ENCODE measurements at regions not wholly inside any gene's neighbourhood (a gene's known extent, or its start where the extent isn't known, plus 50 kb on each side); places are given as distances from the start of the nearest gene placed in this dataset.
"Not testable (repeated sequence)": the region's sequence is repeated elsewhere in the genome, so short reads cannot be mapped to it uniquely, and the experiment has no call there.

DNA sequence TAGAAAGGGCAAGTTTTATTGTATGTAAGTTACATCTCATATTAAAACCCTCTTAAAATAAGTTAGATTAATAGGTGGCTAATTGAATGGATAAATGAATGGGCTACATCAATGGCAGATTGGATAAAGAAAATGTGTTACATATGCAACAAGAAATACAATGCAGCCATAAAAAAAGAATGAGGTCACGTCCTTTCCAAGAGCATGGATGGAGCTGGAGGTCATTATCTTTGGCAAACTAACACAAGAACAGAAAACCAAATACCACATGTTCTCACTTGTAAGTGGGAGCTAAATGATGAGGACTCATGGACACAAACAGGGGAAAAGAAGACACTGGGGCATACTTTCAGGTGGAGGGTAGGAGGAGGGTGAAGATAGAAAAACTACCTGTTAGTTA, 182.2 kb upstream of the GNAI1 start:
- no peak for DNase-seq

DNA sequence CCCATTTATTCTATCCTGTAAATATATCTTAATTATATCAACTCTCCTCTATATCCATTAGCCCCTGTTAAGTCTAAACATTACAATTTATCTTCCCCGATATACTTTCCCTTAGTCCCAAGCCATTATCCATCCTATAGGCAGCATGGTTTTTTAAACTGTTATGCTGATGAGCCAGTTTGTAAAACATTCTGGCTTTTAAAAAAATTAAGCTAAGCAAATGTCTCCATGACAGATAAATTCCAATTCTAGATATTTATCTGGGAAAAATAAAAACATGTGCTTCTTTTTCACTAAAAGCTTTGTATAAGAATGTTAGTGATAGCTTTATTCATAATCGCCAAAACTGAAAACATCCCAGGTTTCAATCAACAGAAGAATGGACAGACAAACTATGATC, 183.2 kb upstream of the GNAI1 start:
- no peak for DNase-seq

DNA sequence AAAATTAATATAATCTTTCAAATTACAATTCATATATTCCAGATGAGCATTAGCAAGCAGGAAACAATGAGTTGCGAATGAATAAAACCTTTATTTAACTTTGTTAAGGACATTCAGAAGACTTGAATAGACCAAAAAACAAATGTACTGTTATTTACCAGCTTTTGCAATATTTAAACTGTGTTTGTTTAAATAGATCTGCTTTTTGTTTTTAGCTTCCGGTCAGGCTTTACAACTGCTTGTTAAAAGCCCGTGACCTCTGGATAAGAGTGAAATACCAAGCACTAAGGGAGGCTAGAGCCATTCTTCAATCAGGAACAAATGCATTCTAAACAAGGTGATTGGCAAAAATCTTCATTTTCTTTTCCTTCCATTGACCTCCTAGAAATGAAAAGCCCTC, 184.9 kb upstream of the GNAI1 start:
- DNase-seq = no peak

GRCh38 chr7:79936281-79936983, 198.2 kb upstream of the GNAI1 start:
- DNase-seq = no peak

DNA sequence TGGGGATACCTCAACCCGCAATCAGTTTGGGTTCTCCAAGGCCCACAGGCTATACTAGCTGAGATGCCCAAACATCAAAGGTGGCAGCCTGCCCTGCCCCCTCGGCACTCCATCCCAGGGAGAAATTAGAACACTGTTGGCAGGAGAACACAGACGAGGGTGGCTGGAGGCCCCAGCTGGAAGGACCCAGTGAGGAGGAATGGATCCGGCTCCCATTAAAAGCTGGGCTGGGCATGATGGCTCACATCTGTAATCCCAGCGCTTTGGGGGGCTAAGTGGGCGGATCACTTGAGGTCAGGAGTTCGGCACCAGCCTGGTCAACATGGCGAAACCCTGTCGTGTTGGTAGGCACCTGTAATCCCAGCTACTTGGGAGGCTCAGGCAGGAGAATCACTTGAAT, 199.9 kb upstream of the GNAI1 start:
- no peak for DNase-seq

DNA sequence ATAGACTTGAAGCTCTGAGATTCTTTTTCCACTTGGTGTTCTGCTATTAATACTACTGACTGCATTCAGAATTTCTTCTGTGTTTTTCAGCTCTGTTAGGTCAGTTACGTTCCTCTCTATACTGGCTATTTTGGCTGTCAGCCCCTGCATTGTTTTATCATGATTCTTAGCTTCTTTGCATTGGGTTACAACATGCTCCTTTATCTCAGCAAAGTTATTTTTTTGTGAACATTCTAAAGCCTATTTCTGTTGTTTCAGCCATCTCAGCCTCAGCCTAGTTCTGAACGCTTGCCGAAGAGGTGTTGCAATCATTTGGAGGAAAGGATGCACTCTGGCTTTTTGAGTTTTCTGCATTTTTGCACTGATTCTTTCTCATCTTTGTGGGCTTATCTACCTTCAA, 201.5 kb upstream of the GNAI1 start:
- DNase-seq = no peak

GRCh38 chr7:79930604-79931003, 204.0 kb upstream of the GNAI1 start:
- no peak for DNase-seq

- DNase-seq = no peak
Measured at GRCh38 chr7:79927116-79927515, 207.5 kb upstream of the GNAI1 start.

DNA sequence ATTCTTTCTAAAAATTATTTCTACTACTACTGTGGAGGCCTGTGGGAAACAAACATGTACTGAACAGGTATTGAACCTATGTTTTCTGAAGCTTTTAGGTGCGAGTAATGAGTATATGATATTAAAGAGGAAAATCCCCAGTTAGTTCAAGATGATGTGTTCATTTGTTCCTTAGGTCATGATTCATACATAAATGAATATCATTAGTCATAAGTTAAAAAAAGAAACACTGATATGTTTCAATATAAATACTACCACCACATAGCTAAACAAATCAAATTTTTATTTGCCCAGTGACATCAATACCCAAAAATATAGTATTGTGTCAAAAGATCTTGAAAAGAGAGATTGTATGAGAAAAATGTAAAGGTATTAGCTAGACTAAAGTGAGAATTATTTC, 210.7 kb upstream of the GNAI1 start:
- no peak for DNase-seq

DNA sequence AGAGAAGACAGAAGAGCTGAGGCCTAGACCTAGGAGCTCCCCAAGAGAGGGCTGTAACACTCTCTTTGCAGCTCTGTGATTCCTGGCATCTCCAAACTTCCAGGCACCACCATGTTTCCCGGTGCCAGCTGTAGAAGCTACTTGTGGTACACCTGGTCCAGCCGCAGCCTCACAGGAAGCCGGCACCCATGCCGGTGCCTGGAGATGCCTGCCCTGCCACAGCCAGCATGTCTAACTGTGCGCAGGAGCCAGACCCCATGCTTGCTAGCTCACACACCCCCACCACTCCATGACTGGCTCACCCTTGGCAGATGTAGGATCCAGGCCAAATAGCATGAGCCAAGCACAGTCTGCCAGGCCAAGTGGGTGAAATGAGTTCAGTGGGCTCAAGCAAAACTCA, 211.7 kb upstream of the GNAI1 start:
- no peak for DNase-seq

GRCh38 chr7:79921976-79922375, 212.7 kb upstream of the GNAI1 start:
- no peak for DNase-seq

DNA sequence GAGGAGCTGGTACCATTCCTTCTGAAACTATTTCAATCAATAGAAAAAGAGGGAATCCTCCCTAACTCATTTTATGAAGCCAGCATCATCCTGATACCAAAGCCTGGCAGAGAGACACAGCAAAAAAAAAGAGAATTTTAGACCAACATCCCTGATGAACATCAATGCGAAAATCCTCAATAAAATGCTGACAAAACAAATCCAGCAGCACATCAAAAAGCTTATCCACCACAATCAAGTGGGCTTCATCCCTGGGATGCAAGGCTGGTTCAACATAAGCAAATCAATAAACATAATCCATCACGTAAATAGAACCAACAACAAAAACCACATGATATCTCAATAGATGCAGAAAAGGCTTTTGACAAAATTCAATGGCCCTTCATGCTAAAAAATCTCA, 216.0 kb upstream of the GNAI1 start:
- DNase-seq = not testable (repeated sequence)

DNA sequence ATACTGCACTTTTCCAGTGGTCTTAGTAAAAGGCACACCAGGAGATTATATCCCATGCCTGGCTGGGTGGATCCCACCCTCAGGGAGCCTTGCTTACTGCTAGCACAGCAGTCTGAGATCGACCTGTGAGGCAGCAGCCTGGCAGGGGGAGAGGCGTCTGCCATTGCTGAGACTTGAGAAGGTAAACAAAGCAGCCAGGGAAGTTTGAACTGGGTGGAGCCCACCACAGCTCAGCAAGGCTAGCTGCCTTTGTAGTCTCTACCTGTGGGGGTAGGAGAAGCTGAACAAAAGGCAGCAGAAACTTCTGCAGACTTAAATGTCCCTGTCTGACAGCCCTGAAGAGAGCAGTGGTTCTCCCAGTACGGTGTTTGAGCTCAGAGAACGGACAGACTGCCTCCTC, 219.3 kb upstream of the GNAI1 start:
- DNase-seq = not testable (repeated sequence)

GRCh38 chr7:79912213-79912633, 222.4 kb upstream of the GNAI1 start:
- no peak for DNase-seq

GRCh38 chr7:79911420-79911819, 223.2 kb upstream of the GNAI1 start:
- no peak for DNase-seq

GRCh38 chr7:79909176-79909575, 225.5 kb upstream of the GNAI1 start:
- DNase-seq = no peak

DNA sequence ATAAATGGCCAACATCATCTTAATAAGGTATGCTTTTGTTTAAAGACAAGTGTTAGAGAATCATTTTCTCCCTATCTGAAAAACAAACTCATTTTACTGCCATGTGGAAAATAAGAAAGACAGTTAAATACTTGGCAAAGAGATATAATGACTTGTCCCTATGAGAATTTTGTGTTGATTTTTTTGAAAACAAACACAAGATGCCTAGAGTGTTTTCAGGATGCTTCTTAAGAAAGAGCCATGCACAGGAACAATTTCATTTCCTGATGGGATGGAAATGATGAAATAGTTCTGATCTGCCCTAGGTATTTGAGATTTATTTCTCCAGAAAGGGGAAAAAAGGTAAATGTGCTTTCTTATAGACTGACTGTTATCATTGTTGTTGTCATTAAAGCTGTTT, 237.5 kb upstream of the GNAI1 start:
- no peak for DNase-seq

DNA sequence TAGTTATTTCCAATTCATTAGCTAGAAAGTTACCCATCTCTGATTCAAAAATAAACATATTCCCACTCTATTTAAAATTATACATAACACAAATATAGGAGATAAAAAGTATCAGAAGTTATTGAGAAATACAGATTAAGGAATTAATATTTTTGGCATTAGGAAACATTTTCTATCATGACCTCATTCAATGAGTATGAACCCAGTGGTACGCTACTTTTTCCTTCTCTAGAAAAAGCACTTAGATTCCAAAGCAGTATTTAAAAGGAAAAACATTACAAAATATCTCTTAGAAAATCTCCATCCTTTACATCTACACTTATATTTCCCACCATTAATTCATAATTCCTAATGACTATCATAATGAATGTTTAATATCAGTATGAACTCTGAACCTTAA, 240.6 kb upstream of the GNAI1 start:
- DNase-seq = no peak

- DNase-seq = no peak
Measured at GRCh38 chr7:79882922-79883321, 251.7 kb upstream of the GNAI1 start.

DNA sequence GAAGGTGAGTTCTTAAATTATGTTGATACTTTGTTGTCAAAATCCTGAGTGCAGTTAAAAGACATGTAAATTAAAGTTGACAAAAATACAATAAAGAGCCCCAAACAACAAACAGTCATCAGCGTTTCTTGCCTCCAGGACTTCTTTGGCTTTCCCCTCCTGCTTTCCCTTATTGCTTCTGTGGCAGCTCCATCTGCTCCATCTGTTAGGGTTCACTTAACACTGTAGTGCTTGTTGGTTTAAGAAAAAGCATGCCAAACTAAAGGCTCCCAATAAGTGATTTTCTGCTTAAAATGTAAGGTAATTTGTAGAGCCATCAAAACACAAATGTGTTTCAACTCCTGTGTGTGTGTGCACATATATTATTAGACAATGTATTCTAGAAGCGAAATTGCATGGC, 254.3 kb upstream of the GNAI1 start:
- no peak for DNase-seq

- DNase-seq = no peak
Measured at GRCh38 chr7:79877874-79878465, 256.7 kb upstream of the GNAI1 start.

DNA sequence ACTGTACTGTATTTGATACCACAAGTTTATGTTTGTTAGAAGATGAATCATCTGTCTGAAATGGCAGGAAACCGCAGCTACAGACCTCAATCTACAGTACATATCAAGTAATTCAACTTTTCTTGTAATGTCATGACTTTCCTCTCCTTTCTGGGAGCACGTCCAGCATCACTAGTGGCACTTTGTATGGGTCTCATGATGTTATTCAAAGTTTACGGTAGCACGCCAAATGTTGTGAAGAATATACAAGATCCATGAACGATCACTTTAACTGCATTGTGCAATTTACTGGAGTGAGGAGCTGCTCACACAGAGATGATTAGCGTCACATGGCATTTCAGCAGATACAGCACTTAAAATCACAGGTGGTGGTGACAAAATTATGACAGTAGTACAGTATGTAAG, 257.8 kb upstream of the GNAI1 start:
- DNase-seq = no peak

GRCh38 chr7:79874797-79875196, 259.8 kb upstream of the GNAI1 start:
- DNase-seq = no peak

DNA sequence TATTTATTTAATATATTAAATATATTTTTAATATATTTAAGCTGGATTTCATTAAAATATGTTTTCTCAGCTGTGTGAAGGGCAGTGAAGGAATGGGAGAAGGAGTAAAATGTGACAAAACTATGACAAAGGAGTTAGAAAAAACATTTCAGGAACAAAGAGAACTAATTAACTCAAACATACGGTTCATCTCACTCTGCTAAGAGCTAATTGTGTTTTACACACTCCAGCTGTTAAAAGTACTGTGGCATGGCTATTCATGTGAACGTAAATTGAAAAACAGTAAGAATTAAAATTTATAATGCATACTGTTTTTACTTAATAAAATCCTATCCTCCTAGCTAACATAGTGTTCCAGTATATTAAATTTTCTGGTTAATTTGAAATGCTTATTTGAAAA, 262.5 kb upstream of the GNAI1 start:
- DNase-seq = no peak

DNA sequence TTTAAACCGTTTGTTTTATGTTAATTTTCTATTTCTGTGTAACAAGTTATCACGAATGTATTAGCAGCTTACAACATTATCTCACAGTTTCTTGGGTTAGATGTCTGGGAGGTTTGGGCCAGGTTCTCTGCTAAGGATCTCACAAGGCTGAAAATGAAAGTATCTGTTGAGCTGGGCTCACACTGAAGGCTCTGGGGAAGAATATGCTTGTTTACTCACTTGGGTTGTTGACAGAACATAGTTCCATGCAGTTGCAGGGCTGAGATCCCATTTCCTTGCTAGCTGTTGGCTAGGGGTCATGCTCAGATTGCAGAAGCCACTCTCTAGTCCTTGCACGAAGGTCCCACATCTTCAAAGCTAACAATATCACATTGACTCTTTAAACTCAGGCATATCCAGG, 266.6 kb upstream of the GNAI1 start:
- no peak for DNase-seq
